Stomach (tissue), 4 donors: ENCODE measurements at regions not wholly inside any gene's neighbourhood (a gene's known extent, or its start where the extent isn't known, plus 50 kb on each side); places are given as distances from the start of the nearest gene placed in this dataset.

Source experiments
- CTCF ChIP-seq, 7 experiments: fragments of 450-650 bp in 4 of 7; fragments of 200-600 bp in 3 of 7; sonication (generic) in 3 of 7; IDR thresholded peaks; one replicate each; pipeline ENCODE4 v1.5.1; 2016 to 2019; ENCODE audit warnings: antibody characterized with exemption in 7 of 7, control low read depth in 2 of 7, mild to moderate bottlenecking in 1 of 7
- EP300 ChIP-seq: sonication (generic); formaldehyde crosslinking; IDR thresholded peaks from one replicate; pipeline ENCODE4 v1.6.1; 2017; ENCODE audit warnings: antibody characterized with exemption
- POLR2A ChIP-seq, 4 donors: fragments of 450-650 bp; IDR thresholded peaks; one replicate each; pipeline ENCODE4 v1.6.1; 2016; ENCODE audit warnings: antibody characterized with exemption in 4 of 4, control low read depth in 2 of 4, mild to moderate bottlenecking in 1 of 4, moderate library complexity in 1 of 4
- POLR2AphosphoS5 ChIP-seq, 3 donors: sonication (generic); formaldehyde crosslinking; IDR thresholded peaks; one replicate each; pipeline ENCODE4 v1.6.1; 2016; ENCODE audit warnings: antibody characterized with exemption in 3 of 3

- TF ChIP-seq CTCF (IDR thresholded peaks at IDR 0.05) (no peak), POLR2A (IDR thresholded peaks at IDR 0.05) (no peak), EP300 (no peak), POLR2AphosphoS5 (IDR thresholded peaks at IDR 0.05) (no peak)
Observed at GRCh38 chr7:130939321-130940095, 205.5 kb upstream of the KLF14 start.
